Ascending aorta (tissue), 2 donors: ENCODE measurements at regions not wholly inside any gene's neighbourhood (a gene's known extent, or its start where the extent isn't known, plus 50 kb on each side); places are given as distances from the start of the nearest gene placed in this dataset.

Experiments
- DNase-seq, 2 donors: peaks; one replicate each; pipeline ENCODE4 v3.0.0-alpha.2; 2019; ENCODE audit warnings: low spot score in 2 of 2
- H3K27ac ChIP-seq, 2 donors: fragments of 200-600 bp; sonication (generic); one replicate each; pipeline ENCODE4 v1.5.1; 2016 to 2017; ENCODE audit warnings: mild to moderate bottlenecking in 1 of 2
- H3K27me3 ChIP-seq: fragments of 200-600 bp; sonication (generic); one replicate; pipeline ENCODE4 v1.5.1; 2017
- H3K36me3 ChIP-seq, 2 donors: fragments of 200-600 bp; sonication (generic); one replicate each; pipeline ENCODE4 v1.5.1; 2016
- H3K4me1 ChIP-seq, 2 donors: fragments of 200-600 bp; sonication (generic); one replicate each; pipeline ENCODE4 v1.5.1; 2016 to 2017; ENCODE audit warnings: mild to moderate bottlenecking in 1 of 2
- H3K4me3 ChIP-seq, 2 donors: fragments of 200-600 bp; sonication (generic); one replicate each; pipeline ENCODE4 v1.5.1; 2016 to 2017; ENCODE audit warnings: mild to moderate bottlenecking in 1 of 2
- H3K9me3 ChIP-seq, 2 donors: fragments of 200-600 bp; sonication (generic); one replicate each; pipeline ENCODE4 v1.5.1; 2016
- intact Hi-C: fragments of 100-400 bp; cut with DNase I; formaldehyde crosslinking; loops from one replicate; pipeline ENCODE4 v1.15.1; 2023
- TF ChIP-seq, protein P1 (sequence below), 3 experiments: fragments of 200-600 bp in 2 of 3; fragments of 450-650 bp in 1 of 3; sonication (generic) in 2 of 3; IDR thresholded peaks; one replicate each; pipeline ENCODE4 v1.5.1; 2016 to 2019; ENCODE audit warnings: antibody characterized with exemption in 3 of 3, mild to moderate bottlenecking in 1 of 3, moderate library complexity in 1 of 3

- Histone ChIP-seq H3K27ac (no peak overlapping the region), H3K4me1 (no peaks in the 10 kb centered on the region), H3K27me3 (no peaks in the 10 kb centered on the region), H3K36me3 (no peaks in the 10 kb centered on the region), H3K9me3 (no peaks in the 10 kb centered on the region), H3K4me3 (no peak overlapping the region)
- TF ChIP-seq, protein P1, sequence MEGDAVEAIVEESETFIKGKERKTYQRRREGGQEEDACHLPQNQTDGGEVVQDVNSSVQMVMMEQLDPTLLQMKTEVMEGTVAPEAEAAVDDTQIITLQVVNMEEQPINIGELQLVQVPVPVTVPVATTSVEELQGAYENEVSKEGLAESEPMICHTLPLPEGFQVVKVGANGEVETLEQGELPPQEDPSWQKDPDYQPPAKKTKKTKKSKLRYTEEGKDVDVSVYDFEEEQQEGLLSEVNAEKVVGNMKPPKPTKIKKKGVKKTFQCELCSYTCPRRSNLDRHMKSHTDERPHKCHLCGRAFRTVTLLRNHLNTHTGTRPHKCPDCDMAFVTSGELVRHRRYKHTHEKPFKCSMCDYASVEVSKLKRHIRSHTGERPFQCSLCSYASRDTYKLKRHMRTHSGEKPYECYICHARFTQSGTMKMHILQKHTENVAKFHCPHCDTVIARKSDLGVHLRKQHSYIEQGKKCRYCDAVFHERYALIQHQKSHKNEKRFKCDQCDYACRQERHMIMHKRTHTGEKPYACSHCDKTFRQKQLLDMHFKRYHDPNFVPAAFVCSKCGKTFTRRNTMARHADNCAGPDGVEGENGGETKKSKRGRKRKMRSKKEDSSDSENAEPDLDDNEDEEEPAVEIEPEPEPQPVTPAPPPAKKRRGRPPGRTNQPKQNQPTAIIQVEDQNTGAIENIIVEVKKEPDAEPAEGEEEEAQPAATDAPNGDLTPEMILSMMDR (IDR thresholded peaks at IDR 0.05), result no peak
- intact Hi-C loops, result no loop called here
- DNase-seq, result no peak
Measured at GRCh38 chr16:79370736-79371135, 229.8 kb downstream of the MAF start.

- no peak overlapping the region for H3K27ac ChIP-seq
- H3K36me3 ChIP-seq, result no peaks in the 10 kb centered on the region
- intact Hi-C loops, result no loop called here
- no peak for DNase-seq
- H3K9me3 ChIP-seq, result no peaks in the 10 kb centered on the region
- no peaks in the 10 kb centered on the region for H3K27me3 ChIP-seq
- no peak overlapping the region for H3K4me3 ChIP-seq
- H3K4me1 ChIP-seq, result no peaks in the 10 kb centered on the region
- TF ChIP-seq, protein P1 (IDR thresholded peaks at IDR 0.05), result no peak
Measured at GRCh38 chr16:79369796-79370195, 230.7 kb downstream of the MAF start.

GRCh38 chr16:79367822-79368221 is 232.7 kb downstream of the MAF start:
- Histone ChIP-seq H3K9me3 (no peaks in the 10 kb centered on the region), H3K4me1 (no peaks in the 10 kb centered on the region), H3K27me3 (no peaks in the 10 kb centered on the region), H3K36me3 (no peaks in the 10 kb centered on the region), H3K4me3 (no peak overlapping the region), H3K27ac (no peak overlapping the region)
- no peak for DNase-seq
- intact Hi-C loops, result no loop called here
- TF ChIP-seq, protein P1 (IDR thresholded peaks at IDR 0.05), result no peak

DNA sequence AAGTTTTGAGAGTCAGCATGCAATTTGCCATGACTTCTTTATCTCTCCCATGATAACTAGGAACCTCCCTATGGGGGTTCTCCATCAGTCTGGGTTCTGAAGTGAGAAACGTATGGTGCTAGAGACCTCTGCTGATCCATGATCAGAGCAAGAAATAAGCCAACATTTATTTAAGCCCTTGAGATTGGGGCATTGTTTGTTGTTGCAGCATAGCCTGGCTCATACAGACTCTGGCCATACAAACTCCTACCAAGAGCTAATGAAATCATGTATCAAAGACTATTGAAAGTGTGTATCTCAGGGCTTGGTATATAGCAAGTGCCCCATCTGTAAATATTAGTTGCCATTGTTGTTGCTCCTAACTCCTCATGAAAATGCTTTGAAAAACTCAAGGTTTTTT is 233.9 kb downstream of the MAF start:
- intact Hi-C loops, result no loop called here
- H3K27ac ChIP-seq, result no peak overlapping the region
- TF ChIP-seq, protein P1 (IDR thresholded peaks at IDR 0.05), result no peak
- no peaks in the 10 kb centered on the region for H3K9me3 ChIP-seq
- no peak overlapping the region for H3K4me3 ChIP-seq
- H3K36me3 ChIP-seq, result no peaks in the 10 kb centered on the region
- H3K27me3 ChIP-seq, result no peaks in the 10 kb centered on the region
- H3K4me1 ChIP-seq, result no peaks in the 10 kb centered on the region
- no peak for DNase-seq

DNA sequence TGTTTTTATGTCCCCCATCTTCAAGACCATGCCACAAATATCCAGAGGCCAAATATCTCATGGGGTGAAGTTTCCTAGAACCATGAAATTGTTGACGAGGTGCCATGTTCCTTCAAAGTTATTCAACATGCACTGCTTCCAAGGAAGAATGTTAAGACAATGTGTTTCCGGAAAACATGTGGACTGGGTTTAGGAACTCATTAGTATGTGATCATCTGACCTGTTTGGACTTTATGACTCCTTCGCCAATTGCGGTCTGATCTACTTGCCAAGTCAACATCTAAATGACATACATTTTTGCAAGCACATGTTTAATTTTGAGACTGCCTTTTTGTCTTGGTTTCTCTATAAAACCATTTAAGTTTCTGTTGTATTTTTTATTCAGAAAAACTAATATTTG is 234.8 kb downstream of the MAF start:
- DNase-seq, result no peak
- H3K36me3 ChIP-seq, result no peaks in the 10 kb centered on the region
- no peaks in the 10 kb centered on the region for H3K9me3 ChIP-seq
- intact Hi-C loops, result no loop called here
- no peak overlapping the region for H3K27ac ChIP-seq
- H3K4me3 ChIP-seq, result no peak overlapping the region
- TF ChIP-seq, protein P1 (IDR thresholded peaks at IDR 0.05), result no peak
- no peaks in the 10 kb centered on the region for H3K27me3 ChIP-seq
- no peaks in the 10 kb centered on the region for H3K4me1 ChIP-seq

GRCh38 chr16:79363484-79363883 is 237.1 kb downstream of the MAF start:
- Histone ChIP-seq H3K27ac (no peak overlapping the region), H3K4me3 (no peak overlapping the region), H3K9me3 (no peaks in the 10 kb centered on the region), H3K27me3 (no peaks in the 10 kb centered on the region), H3K4me1 (no peaks in the 10 kb centered on the region), H3K36me3 (no peaks in the 10 kb centered on the region)
- intact Hi-C loops, result no loop called here
- TF ChIP-seq, protein P1 (IDR thresholded peaks at IDR 0.05), result no peak
- no peak for DNase-seq
